Posterior cingulate gyrus (tissue), 11 donors: ENCODE measurements at regions not wholly inside any gene's neighbourhood (a gene's known extent, or its start where the extent isn't known, plus 50 kb on each side); places are given as distances from the start of the nearest gene placed in this dataset.
"Not testable (repeated sequence)": the region's sequence is repeated elsewhere in the genome, so short reads cannot be mapped to it uniquely, and the experiment has no call there.

Experiments
- DNase-seq, 10 donors: peaks; one replicate each; pipeline versions ENCODE4 v3.0.0 to v3.0.0-alpha.2; 2020 to 2021; ENCODE audit warnings: mixed read lengths in 3 of 10
- intact Hi-C: fragments of 100-400 bp; cut with DNase I; formaldehyde crosslinking; loops from one replicate; pipeline ENCODE4 v1.15.1; 2023

- intact Hi-C loops, DNase-seq: not testable (repeated sequence)
Measured at GRCh38 chr16:35169324-35169723, 1709.9 kb downstream of the TP53TG3F start.

- DNase-seq, intact Hi-C loops: not testable (repeated sequence)
Measured at GRCh38 chr16:35170061-35170460, 1710.6 kb downstream of the TP53TG3F start.

- intact Hi-C loops: no loop called here
- no peak for DNase-seq
Measured at GRCh38 chr16:35170610-35171009, 1711.2 kb downstream of the TP53TG3F start.

- DNase-seq: no peak
- intact Hi-C loops: no loop called here
Measured at GRCh38 chr16:35171106-35171505, 1711.7 kb downstream of the TP53TG3F start.

- intact Hi-C loops: no loop called here
- peak in 1 of 10 donors; percentile 19 for DNase-seq
Measured at GRCh38 chr16:35173295-35173694, 1713.9 kb downstream of the TP53TG3F start.

GRCh38 chr16:35174016-35174415 is 1714.6 kb downstream of the TP53TG3F start:
- peak in 1 of 10 donors; percentile 16 for DNase-seq
- intact Hi-C loops: no loop called here

GRCh38 chr16:35176449-35176848 is 1717.0 kb downstream of the TP53TG3F start:
- intact Hi-C loops: no loop called here
- DNase-seq: peak in 1 of 10 donors; percentile 74

GRCh38 chr16:35177851-35178250 is 1718.4 kb downstream of the TP53TG3F start:
- intact Hi-C loops: no loop called here
- no peak for DNase-seq

- DNase-seq: no peak
- intact Hi-C loops: no loop called here
Measured at GRCh38 chr16:35180970-35181369, 1721.6 kb downstream of the TP53TG3F start.

GRCh38 chr16:35181422-35182030 is 1722.1 kb downstream of the TP53TG3F start:
- intact Hi-C loops: no loop called here
- DNase-seq: no peak

- DNase-seq: peak in 1 of 10 donors; percentile 72
- intact Hi-C loops: no loop called here
Measured at GRCh38 chr16:35182043-35182677, 1722.7 kb downstream of the TP53TG3F start.

- intact Hi-C loops: no loop called here
- no peak for DNase-seq
Measured at GRCh38 chr16:35182943-35183550, 1723.6 kb downstream of the TP53TG3F start.

- intact Hi-C loops: no loop called here
- no peak for DNase-seq
Measured at GRCh38 chr16:35184356-35184870, 1725.0 kb downstream of the TP53TG3F start.

- DNase-seq: no peak
- intact Hi-C loops: no loop called here
Measured at GRCh38 chr16:35185366-35186044, 1726.1 kb downstream of the TP53TG3F start.

- intact Hi-C loops: no loop called here
Measured at GRCh38 chr16:35186045-35186759, 1726.8 kb downstream of the TP53TG3F start.

GRCh38 chr16:35187665-35188225 is 1728.3 kb downstream of the TP53TG3F start:
- DNase-seq: no peak
- intact Hi-C loops: no loop called here

More at GRCh38 chr16:35186045-35186759, 1726.8 kb downstream of the TP53TG3F start:
- DNase-seq: no peak

GRCh38 chr16:35188288-35189155 is 1729.1 kb downstream of the TP53TG3F start:
- intact Hi-C loops: no loop called here
- peak in 1 of 10 donors; percentile 27 for DNase-seq

- DNase-seq: no peak
Measured at GRCh38 chr16:35192993-35193392, 1733.6 kb downstream of the TP53TG3F start.

GRCh38 chr16:35193956-35194355 is 1734.5 kb downstream of the TP53TG3F start:
- no peak for DNase-seq
- intact Hi-C loops: no loop called here

More at GRCh38 chr16:35192993-35193392, 1733.6 kb downstream of the TP53TG3F start:
- intact Hi-C loops: no loop called here
